Endothelial cell (in vitro differentiated cells): ENCODE measurements at regions not wholly inside any gene's neighbourhood (a gene's known extent, or its start where the extent isn't known, plus 50 kb on each side); places are given as distances from the start of the nearest gene placed in this dataset.
"Not testable (repeated sequence)": the region's sequence is repeated elsewhere in the genome, so short reads cannot be mapped to it uniquely, and the experiment has no call there.

Source experiments
- DNase-seq: peaks from one replicate; pipeline ENCODE4 v3.0.0; 2021; ENCODE audit warnings: low spot score
- H3K27ac Mint-ChIP-seq: one replicate; pipeline ENCODE4 v1.8.0; 2021; ENCODE audit warnings: mixed read lengths, inconsistent platforms; ENCODE audit not compliant: unreplicated experiment
- H3K27me3 Mint-ChIP-seq: one replicate; pipeline ENCODE4 v1.8.0; 2021; ENCODE audit warnings: mild to moderate bottlenecking, moderate library complexity, mixed read lengths, inconsistent platforms; ENCODE audit not compliant: unreplicated experiment
- H3K36me3 Mint-ChIP-seq: one replicate; pipeline ENCODE4 v1.8.0; 2021; ENCODE audit warnings: mild to moderate bottlenecking, low read depth, mixed read lengths, inconsistent platforms; ENCODE audit not compliant: unreplicated experiment
- H3K4me1 Mint-ChIP-seq: one replicate; pipeline ENCODE4 v1.8.0; 2021; ENCODE audit warnings: mild to moderate bottlenecking, mixed read lengths, inconsistent platforms; ENCODE audit not compliant: unreplicated experiment
- H3K4me3 Mint-ChIP-seq: one replicate; pipeline ENCODE4 v1.8.0; 2021; ENCODE audit warnings: mild to moderate bottlenecking, mixed read lengths, inconsistent platforms; ENCODE audit not compliant: unreplicated experiment
- H3K9me3 Mint-ChIP-seq: one replicate; pipeline ENCODE4 v1.8.0; 2021; ENCODE audit warnings: mixed read lengths, inconsistent platforms; ENCODE audit not compliant: unreplicated experiment
- CTCF ChIP-seq: fragments of 200-600 bp; sonication (generic); IDR thresholded peaks from one replicate; pipeline ENCODE4 v1.5.0; 2021; ENCODE audit warnings: antibody characterized with exemption; ENCODE audit not compliant: unreplicated experiment

DNA sequence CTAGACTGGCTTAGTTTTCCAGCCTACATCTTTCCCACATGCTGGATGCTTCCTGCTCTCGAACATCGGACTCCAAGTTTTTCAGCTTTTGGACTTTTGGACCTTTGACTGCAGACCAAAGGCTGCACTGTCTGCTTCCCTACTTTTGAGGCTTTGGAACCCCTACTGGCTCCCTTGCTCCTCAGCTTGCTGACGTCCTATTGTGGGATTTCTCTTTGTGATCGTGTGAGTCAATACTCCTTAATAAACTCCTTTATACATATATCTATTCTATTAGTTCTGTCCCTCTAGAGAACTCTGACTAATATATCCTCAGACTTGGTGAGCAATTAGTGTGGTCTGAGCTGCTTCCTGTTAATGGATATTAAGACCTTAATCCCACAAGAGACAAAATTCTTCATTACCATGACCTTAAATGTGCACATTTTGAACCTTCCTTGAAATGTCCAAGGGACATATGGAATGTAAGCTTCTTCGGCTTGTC lies 752.9 kb downstream of the CDH18 start:
- Mint-ChIP-seq H3K9me3 (no peaks in the 10 kb centered on the region), H3K27me3 (no peaks in the 10 kb centered on the region)

DNA sequence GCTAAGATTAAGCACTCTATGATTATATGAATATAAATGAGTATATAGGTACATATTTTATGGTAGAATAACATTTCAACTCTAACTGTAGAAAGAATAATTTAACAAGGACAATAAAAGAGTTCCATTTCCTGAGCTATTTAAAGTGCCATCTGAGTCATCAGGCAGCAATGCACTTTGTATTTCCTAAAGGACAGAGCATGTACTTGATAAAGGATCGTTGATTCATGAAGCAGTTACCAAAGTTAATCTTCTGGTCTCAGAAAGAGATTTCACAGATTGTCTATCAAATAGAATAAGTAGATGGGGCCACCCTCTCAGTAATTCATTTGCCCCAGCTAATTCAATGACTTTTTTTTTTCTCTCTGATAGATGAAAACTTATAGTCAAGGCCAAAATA lies 747.8 kb downstream of the CDH18 start:
- no peak for DNase-seq

More for the DNA sequence above, 752.9 kb downstream of the CDH18 start:
- no peak for DNase-seq
- Mint-ChIP-seq H3K27ac (no peak overlapping the region), H3K36me3 (no peaks in the 10 kb centered on the region), H3K4me1 (no peaks in the 10 kb centered on the region), H3K4me3 (no peak overlapping the region)
- no peak for TF ChIP-seq CTCF

DNA sequence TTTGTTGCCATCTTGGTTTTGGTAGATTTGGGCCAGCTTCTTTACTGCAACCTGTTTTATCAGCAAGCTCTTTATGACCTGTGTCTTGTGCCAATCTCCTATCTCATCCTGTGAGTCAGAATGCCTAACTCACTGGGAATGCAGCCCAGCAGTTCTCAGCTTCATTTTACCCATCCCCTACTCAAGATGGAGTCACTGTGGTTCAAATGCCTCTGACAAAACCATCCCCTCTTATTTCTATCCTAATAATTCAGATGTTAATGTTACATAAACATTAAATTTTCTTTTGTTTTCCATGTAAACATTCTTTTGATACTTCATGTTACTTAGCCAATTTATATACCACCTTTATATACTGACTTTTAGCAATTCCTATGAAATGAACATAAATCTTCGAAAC lies 746.3 kb downstream of the CDH18 start:
- Mint-ChIP-seq H3K9me3 (no peaks in the 10 kb centered on the region), H3K27ac (no peak overlapping the region), H3K27me3 (no peaks in the 10 kb centered on the region), H3K36me3 (no peaks in the 10 kb centered on the region), H3K4me1 (no peaks in the 10 kb centered on the region), H3K4me3 (no peak overlapping the region)
- no peak for DNase-seq
- no peak for TF ChIP-seq CTCF

More for the DNA sequence above, 747.8 kb downstream of the CDH18 start:
- no peaks in the 10 kb centered on the region for H3K27me3 Mint-ChIP-seq
- no peak overlapping the region for H3K27ac Mint-ChIP-seq
- H3K4me1 Mint-ChIP-seq: no peaks in the 10 kb centered on the region
- no peaks in the 10 kb centered on the region for H3K36me3 Mint-ChIP-seq
- H3K4me3 Mint-ChIP-seq: no peak overlapping the region
- no peak for TF ChIP-seq CTCF
- no peaks in the 10 kb centered on the region for H3K9me3 Mint-ChIP-seq

DNA sequence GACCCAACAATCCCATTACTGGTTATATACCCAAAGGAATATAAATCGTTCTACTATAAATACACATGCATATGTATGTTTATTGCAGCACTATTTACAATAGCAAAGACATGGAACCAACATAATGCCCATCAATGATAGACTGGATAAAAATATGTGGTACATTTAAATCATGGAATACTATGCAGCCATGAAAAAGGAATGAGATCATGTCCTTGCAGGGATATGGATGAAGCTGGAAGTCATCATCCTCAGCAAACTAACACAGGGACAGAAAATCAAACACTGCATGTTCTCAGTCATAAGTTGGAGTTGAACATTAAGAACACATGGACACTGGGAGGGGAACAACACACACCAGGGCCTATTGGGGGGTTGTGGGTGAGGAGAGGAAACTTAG lies 741.8 kb downstream of the CDH18 start:
- not testable (repeated sequence) for H3K4me3 Mint-ChIP-seq, H3K27me3 Mint-ChIP-seq, H3K27ac Mint-ChIP-seq, H3K9me3 Mint-ChIP-seq, H3K4me1 Mint-ChIP-seq, H3K36me3 Mint-ChIP-seq, DNase-seq

DNA sequence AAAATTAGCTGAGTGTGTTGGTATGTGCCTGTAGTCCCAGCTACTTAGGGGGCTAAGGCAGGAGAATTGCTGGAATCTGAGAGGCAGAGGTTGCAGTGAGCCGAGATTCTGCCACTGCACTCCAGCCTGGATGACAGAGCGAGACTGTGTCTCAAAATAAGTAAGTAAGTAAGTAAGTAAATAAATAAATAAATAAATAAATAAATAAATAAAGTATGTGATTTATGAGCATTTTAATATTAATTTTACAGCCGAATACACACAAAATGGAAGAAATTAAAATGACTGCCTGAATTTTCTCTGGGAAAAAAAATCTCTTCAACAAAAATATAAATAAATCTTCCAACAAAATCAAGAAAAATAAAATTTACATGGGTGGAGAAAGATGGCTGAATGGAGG lies 740.7 kb downstream of the CDH18 start:
- Mint-ChIP-seq H3K27me3 (no peaks in the 10 kb centered on the region), H3K27ac (no peak overlapping the region), H3K4me3 (no peak overlapping the region), H3K9me3 (no peaks in the 10 kb centered on the region), H3K4me1 (no peaks in the 10 kb centered on the region), H3K36me3 (no peaks in the 10 kb centered on the region)
- DNase-seq: no peak
- no peak for TF ChIP-seq CTCF

DNA sequence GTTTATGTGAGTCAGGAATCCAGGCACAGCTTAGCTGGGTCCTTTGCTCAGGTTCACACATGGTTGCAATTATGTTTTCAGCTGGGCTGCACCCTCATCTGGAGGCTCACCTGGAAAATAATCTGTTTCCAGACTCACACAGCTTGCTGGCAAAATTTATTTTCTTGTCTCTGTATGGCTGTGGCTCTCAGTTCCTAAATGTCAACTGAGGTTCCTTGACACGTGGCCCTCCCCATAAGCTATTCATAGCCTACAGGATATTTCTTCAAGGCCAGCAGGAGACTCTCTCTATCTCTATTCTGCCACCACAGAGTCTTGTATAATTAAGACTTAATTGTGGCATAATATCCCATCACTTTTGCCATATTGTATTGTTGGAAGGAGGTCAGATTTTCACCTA lies 732.0 kb downstream of the CDH18 start:
- Mint-ChIP-seq H3K4me3 (no peak overlapping the region), H3K36me3 (no peaks in the 10 kb centered on the region), H3K9me3 (no peaks in the 10 kb centered on the region), H3K27ac (no peak overlapping the region), H3K27me3 (peaks cover 1% of the 10 kb centered on the region), H3K4me1 (no peaks in the 10 kb centered on the region)
- no peak for TF ChIP-seq CTCF
- DNase-seq: no peak
